ENCODE measurements at regions not wholly inside any gene's neighbourhood (a gene's known extent, or its start where the extent isn't known, plus 50 kb on each side); places are given as distances from the start of the nearest gene placed in this dataset.

- TF ChIP-seq POLR2AphosphoS5 (IDR thresholded peaks at IDR 0.05) (no peak), POLR2A (IDR thresholded peaks at IDR 0.05) (no peak), EP300 (IDR thresholded peaks at IDR 0.05) (no peak)
These were observed 144.6 kb upstream of the IRX6 start for GRCh38 chr16:55179411-55179810.
